Stimulated activated CD8-positive, alpha-beta memory T cell treated with anti-CD3 and anti-CD28 coated beads, Interleukin-12 subunit alpha, Interleukin-12 subunit beta, amount 100 ng/mL, for 1 hour (primary cell): ENCODE measurements at regions not wholly inside any gene's neighbourhood (a gene's known extent, or its start where the extent isn't known, plus 50 kb on each side); places are given as distances from the start of the nearest gene placed in this dataset.
"Not testable (repeated sequence)": the region's sequence is repeated elsewhere in the genome, so short reads cannot be mapped to it uniquely, and the experiment has no call there.

ENCODE experiments used
- DNase-seq: peaks from one replicate; pipeline ENCODE4 v3.0.0-alpha.2; 2020; ENCODE audit warnings: low read depth

DNA sequence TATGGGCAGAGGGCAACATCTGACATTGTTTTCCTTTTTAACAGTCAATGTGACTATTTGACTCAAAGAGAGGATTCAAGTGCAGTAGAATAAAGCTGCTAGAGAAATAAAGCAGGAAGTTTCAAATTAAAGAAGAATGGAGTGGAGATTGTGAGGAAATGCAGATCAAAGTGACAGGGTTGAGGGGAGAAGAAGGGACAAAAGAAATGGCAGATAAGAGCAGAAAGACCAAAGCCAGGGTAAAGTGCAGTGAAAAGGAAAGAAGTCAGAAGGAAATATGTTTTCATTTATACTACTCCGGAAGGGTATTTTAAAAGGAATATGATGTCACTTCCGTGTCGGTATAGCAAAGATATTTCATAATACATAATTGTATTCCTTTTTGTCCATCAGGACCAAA, 297.5 kb upstream of the CRIM1 start:
- DNase-seq, result no peak

DNA sequence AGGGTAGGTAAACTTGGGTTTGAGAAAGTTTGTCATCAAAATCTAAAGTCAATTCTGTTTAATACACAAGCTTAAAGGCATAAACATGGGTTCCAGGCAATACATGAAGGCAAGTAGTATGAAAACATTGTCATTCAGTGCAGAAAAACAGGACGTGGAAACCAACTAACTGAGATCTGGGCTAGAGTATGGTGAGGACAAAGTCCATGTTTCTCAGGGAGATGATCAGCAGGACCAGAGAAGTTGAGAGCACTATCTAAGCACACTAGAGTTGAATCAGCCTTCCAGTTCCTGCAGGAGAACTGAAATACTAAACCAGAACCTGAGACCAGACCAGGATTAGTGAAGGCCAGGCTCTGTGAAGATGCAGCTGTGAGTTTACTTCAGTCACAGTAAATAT, 302.8 kb upstream of the CRIM1 start:
- DNase-seq, result no peak

DNA sequence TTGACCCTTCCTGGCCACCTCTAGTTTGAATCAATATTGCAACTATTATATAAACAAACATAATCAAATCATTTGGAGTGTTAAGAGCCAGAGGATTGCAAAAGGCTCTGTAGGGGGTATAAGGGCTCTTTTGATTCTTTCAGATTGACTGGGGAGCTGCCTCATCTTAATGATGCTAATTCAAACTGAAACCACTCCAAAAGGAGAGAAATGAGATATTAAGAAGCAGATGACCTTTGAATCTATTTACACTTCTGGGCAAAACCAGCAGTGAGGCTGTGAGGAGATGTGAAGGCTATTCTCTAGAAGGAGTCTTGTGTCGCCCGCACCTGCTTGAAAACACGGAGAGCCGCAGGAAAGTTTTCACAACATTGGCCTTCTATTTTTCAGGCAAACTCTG, 311.2 kb upstream of the CRIM1 start:
- no peak for DNase-seq

DNA sequence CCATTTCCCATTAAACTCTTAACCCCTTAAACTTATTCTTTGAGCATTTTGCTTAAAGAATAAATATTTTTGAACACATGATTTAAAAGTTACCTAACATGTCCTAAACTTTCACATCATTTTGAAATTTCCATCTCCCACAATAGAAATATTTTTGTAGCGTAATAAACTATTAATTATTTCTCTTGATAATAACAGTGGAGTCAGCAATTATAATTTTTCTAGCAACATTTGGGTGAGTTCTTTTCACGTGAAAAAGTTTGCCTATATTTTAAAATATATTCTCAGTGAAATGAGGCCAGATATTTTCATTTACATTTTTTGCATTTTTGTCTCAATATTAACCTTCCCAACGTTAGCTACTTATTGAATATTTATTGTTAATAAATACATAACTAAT, 320.4 kb upstream of the CRIM1 start:
- DNase-seq, result no peak

DNA sequence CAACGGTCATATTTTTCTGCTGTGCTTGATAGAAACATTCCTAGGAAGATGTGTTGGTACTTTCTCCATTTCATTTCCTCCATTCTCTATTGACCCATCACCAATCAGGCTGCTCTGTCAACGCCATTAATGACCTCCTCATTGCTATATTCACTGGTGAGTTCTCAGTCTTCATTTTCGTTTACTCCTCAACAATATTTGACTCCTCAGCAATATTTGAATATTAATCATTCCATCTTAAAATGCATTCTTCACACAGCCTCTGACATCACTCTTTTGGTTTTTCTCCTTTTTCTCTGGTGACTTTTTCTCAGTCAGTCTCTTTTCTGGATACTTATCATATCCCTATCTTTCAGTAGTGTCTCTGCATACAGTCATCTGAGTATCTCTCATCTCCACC, 323.5 kb upstream of the CRIM1 start:
- DNase-seq, result no peak

DNA sequence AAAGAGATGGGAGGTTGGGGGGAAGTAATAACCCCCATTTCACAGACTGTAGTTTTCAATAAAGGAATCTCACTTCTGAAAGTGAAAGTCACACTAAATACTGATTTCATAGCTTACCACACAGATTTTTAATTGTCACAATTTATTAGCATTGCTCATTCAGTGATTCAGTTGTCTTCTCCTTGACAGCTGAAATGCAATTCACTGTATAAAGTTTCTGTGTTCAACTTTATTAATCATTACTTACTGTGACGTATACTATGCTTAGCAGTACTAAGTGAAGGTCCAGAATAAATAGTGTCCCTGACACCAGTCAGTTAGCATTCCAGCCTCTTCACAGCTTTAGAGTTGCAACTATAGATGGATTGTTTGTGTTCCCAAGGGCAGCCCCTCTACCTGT, 324.1 kb upstream of the CRIM1 start:
- no peak for DNase-seq

DNA sequence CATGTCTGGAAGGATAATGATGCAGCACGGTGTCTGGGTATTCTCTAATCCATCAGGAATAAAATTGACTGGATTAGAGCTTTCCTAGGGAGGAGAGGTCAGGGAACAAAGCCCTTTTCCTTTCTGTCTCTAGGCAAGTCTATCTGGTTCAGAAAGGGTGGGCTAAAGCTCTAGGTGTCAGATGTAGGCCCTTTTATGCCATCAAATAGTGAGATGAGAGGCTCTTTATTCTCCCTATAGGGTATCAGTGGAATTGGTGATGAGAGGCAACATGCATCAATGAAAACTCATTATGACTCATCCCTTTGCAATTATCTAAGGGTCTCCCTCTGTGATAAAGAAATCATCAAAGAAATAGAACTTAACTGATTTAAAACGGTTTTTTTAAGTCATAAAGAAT, 328.0 kb upstream of the CRIM1 start:
- DNase-seq, result no peak

DNA sequence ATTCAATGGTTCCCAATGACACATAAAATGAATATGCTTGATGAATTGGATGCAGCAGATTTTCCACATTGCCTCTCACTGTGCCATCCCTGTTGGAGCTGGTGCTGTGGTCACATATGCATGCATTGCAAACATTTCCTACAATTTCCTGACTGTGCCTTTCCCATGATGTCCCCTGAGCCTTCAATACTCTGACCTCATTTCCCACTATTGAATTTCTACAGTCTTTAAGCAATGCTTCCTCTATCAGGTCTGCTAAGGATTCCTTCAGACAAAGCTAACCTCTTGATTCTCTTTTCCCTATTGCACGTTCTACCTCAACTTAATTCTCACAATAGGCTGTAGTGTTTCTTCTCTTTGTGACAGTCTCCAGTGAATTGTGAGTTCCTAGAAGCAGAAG, 342.5 kb upstream of the CRIM1 start:
- no peak for DNase-seq

DNA sequence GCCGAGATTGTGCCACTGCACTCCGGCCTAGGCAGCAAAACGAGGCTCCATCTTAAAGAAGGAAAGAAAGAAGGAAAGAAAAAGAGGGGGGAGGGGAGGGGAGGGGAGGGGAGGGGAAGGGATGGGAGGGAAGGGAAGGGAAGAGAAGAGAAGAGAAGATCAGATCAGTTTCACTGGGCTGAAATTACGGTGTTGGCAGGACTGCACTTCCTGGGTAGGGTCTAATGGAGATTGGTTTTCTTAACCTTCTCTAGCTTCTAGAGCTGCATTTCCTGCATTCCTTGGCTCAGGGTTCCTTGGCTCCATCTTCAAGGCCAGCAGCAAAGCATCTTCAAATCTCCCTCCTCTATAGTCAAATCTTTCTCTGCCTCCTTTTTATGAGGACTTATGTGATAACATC, 349.1 kb upstream of the CRIM1 start:
- no peak for DNase-seq

DNA sequence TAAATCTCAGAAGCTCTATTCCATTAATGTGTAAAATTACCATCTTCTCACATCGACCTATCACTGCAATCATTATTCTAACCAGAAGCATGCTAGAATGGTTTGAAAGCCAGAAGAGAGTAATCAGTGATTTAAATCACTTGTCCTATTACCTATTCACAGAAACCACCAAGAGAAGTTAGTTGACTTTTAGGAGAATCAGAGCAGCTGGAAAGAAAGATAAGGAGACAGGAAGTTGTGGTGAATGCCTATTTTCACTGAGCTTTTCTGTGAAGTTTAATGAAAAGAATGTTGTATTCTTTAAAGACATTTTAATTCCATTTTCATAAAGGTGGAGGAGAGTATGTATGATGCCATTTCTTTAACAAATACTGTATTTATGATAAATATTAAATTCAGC, 352.6 kb upstream of the CRIM1 start:
- no peak for DNase-seq

DNA sequence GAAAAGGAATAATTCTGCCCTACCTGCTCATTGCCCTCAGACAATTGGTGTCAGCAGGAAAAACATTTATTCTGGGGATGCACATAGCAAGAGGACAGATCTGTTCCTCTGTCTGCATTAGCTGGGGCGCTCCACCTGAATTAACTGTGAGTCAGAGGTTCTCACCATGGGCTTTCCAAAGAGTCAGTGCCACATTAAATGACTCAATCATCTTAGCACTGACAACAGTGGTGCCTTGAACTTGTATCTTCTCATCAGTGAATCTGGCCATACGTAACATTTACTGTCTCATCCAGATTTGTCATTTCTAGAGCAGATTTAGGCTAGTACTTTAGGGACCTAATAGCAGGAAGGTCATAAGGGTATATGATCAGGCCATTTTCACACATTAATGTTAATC, 358.1 kb upstream of the CRIM1 start:
- DNase-seq, result no peak

DNA sequence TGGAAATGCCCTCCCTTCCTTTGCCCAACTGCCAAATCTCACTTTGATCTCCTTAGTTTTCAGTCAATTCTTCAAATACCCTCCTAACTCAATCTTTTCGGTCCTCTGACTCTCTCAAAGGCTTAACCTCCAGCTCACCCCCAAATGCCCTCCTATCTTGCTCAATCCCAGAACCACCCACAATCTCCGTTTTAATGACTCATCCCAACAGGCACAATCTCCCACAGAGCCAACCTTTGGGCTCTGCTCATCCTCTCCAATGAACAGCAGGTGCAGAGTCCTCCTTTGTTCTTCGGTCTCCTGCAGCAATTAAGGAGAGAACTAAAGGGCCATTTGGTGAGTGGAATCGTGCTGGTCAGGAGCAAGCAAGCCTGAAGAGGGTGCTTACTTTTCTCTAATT, 366.1 kb upstream of the CRIM1 start:
- no peak for DNase-seq

DNA sequence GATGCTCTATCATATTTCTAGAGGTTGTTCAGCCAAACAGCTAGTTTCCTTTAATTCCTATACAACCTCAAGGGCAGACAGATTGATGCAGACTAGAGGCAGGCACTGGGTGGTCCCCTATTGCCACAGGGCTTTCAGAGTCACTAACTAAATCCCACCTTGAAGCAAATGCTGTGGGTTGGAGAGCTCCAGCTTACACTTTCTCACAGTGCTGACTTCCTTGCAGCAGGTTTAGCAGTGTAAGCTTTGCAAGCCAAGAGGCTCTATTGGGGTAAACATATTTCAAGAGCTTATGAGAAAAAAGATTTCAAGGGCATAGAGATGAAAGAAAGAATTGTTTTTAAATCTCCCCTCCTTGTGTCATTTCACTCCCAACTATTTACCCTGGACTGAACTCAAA, 366.5 kb upstream of the CRIM1 start:
- no peak for DNase-seq

DNA sequence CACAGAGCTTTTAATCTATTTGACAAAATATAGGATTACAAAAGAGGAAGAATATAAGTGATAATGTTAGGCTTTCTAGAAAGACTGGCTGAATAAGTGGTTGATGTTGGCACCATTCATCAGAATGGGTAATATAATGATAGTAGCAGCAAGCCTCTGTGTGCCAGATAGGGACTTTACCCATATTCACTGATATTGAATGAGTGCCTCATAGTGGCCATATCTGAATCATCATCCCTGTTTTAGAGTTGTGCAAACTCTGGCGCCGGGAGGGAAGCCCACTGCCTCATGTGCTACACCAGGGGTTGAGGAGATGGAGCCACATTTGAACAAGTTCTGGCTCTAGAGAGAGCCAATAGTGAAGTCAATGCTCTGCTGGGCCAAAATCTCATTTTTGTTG, 368.7 kb upstream of the CRIM1 start:
- no peak for DNase-seq

DNA sequence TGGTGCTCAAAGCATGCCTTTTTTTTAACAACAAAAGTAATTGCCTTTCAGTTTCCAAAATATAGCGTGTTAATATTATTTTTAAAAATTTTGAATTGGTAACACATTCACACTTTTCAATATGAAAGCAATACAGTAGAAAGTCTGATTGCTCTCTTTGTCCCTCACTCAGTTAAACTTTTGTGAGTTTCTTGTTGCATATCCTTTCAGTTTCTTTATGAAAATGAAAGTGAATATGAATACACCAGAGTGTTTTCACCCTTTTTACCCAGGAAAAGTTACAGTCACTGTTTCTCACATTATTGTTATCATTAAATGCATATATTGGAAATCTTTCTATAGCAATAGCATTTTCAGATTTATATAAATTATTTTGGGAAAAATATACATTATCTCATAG, 377.4 kb upstream of the CRIM1 start:
- DNase-seq, result no peak

DNA sequence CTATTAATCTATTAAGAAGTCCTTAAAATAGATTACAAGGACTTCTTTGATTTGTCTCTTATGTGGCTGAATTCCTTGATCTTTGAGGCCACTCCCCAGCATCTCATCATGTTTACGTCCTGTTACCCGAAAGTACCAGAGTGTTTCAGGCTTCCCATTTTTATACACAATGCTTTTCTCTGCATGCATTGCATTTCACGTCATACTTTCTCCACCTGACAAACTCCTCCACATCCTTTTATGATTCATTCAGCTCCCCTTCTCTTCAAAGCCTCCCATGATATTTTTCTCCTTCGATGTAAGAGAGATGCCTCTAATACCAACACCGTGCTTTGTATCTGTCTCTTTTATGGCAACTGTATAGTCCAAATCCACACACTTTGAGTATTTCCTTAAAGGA, 379.0 kb upstream of the CRIM1 start:
- DNase-seq, result no peak

DNA sequence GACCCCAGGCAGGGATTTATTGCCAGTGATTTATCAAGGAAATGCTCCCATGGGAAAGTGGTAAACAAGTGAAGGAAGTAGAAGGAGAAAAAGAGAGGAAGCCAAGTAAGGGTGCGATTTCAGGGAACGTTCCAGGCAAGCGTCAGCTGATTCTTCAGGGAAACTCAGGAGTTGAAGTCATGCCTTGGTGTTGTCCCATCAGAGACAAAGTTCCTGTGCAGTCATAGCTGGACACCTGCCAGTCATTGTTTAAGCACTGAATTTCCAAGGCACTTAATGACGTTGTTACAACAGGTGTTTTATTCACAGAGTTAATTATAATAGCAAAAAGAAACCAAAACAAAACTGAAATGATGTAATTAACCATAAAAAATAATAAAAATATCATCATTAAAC, 381.8 kb upstream of the CRIM1 start:
- DNase-seq, result no peak

DNA sequence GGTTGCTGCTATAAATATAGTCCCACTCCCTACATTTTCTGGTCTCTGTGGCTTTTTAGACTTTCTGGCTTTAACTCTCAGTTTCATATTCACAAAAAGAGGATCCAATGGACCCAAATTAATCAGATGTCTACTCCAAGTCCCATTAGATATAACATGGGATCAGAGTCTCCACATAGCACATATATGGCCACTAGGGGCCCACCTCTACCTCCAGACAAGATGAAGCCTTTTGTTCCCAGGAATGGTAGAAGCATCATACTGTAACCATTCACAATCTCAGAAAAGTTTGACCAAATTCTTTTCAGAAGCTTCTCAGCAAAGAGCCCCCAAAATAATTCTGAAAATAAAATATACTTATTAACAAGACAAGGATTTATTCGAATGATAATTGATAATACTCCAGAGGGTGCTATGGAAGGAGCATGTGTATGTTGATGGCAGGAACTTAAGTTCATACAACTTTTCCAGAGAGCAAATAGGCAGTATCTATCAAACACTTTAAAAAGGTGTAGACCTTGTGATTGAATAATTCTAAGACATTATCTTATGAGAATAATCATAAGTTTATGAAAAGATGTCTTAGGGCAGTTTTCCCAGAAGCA, 382.3 kb upstream of the CRIM1 start:
- DNase-seq, result no peak

DNA sequence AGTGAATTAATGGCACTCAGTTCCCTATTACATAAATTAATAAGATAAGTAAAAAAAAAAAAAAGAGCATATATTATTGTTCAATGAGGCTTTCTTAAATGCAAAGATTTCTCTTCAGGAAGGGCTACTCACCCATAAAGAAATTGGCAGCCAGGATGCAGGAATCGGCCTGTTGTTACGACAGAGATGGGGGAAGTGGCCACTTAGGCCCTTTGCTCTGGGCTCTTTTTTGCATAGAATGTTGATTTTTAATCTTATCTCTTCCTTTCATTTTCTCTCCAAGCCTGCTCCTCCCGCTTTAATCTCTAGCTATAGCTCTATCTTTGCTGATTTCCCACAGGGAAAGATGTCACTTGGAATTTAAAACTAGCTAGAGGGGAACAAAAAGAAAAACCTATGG, 391.8 kb upstream of the CRIM1 start:
- DNase-seq, result no peak

DNA sequence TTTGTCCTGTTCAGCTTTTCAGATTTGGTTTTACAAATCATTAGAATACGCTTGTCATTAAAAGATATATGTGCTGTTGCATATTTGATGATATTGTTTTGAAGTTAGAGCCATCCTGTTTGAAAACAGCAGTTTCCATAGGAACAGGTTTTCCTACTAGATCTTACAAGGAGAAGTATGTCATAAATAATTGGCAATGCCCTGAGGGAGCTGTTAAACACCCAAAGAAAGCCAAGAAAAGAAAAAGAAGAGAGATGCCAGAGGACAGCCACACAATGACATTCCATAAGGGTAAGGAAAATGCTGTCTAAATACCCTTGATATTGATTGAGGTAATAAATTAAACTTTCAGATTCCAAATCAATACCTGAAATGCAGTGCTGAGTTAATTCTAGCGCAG, 392.2 kb upstream of the CRIM1 start:
- DNase-seq, result no peak

DNA sequence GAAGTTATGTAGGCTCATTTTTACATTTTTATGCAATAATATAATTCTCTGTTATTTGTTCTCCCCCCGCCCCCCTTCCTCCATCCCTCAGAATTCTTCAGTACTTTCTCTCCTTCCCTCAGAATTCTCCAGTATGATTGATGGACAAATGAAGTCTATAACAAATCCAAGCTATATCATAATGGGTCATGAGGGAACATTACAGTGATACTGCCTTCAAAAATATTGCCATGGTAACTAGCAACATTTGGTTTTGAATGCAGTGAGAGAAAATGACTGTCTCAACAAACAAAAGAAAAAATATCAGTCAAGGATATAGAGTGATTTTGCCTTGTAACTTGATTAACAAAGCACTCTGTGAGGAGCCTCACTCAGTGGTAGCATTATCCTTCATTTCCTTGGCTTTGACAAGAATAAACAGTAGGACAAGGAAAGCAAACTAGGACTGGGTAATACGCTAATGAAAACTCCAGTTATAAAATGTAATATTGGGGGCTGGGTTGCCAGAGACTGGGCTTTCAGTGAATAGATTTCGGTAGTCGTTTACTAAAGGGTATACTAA, 392.9 kb upstream of the CRIM1 start:
- DNase-seq, result no peak

DNA sequence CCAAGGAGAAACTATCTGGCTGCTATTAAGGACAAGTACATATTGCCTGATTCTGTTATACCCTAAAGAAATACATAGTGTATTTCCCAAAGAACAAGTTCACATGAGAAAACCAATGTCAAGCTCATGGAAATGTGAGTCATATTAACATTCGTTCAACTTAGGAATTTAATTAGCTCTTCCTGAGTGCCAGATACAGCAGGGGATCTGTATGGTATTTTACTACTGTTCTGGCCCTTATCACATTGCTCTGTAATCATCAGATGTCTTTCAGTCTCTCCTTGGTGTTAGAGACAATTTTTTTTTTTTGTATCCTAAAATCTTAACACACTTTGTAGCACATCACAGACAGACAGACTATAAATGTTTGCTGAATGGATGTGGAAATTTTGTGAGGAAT, 395.0 kb upstream of the CRIM1 start:
- no peak for DNase-seq

DNA sequence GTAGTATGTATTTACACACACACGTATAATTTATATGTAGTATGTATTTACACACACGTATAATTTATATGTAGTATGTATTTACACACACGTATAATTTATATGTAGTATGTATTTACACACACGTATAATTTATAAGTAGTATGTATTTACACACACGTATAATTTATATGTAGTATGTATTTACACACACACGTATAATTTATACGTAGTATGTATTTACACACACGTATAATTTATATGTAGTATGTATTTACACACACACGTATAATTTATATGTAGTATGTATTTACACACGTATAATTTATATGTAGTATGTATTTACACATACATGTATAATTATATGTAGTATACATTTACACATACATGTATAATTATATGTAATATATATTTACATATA, 398.5 kb upstream of the CRIM1 start:
- not testable (repeated sequence) for DNase-seq

DNA sequence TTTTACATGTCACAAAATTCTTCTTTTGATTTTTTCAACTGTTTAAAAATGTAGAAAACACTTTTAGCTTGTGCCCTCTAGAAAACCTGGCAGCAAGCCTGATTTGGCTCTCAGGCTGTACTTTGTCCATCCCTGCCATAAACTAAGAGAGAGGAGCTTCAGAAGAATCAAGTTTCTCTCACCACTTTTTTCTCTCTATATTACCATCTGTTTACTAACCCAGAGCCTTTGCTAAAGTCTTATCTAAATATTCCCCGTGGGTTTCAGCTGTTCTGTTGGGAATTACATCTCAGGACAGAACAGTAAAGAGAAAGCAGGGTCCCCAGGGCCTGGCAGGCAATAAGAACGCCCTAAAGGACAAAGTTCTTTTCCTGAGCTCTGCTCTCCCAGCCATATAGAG, 409.1 kb upstream of the CRIM1 start:
- DNase-seq, result no peak

DNA sequence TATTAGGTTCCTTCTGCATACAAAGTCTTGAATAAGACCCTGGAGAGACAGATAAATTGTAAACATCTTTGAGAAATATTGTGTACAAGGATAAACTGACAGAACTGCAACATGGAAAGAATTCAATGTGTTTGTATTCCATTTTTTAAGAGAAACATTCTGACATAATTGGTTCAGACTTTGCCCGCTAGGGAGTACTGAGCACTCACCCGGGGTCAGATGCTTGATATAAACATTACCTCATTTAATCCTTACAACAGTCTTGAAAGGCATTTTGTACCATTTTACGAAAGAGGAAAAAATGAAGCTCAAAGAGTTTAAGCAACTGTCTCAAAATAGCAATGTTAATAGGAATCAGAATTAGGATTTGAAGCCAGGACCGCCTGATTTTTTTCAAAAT, 416.7 kb upstream of the CRIM1 start:
- DNase-seq, result no peak
